Right lobe of liver (tissue), 4 donors: ENCODE measurements at regions not wholly inside any gene's neighbourhood (a gene's known extent, or its start where the extent isn't known, plus 50 kb on each side); places are given as distances from the start of the nearest gene placed in this dataset.
A peak's percentile ranks its signal among the peaks of the same experiment; 100 is the strongest.

ENCODE experiments used
- POLR2A ChIP-seq: fragments of 450-650 bp; IDR thresholded peaks from one replicate; pipeline ENCODE4 v1.6.1; 2017; ENCODE audit warnings: antibody characterized with exemption, mild to moderate bottlenecking
- TF ChIP-seq, protein P1 (sequence below), 4 donors: fragments of 200-600 bp in 3 of 4; fragments of 450-650 bp in 1 of 4; IDR thresholded peaks; one replicate each; pipeline versions ENCODE4 v1.5.1 to v1.8.0; 2016 to 2022; ENCODE audit warnings: antibody characterized with exemption in 4 of 4, mild to moderate bottlenecking in 2 of 4
- donor health status: DM: no; HTN: no; CAD: no.
- donor health status: DM: no; HTN: no; CAD: no.
- donor health status: DM: no; HTN: yes; CAD: no.

DNA sequence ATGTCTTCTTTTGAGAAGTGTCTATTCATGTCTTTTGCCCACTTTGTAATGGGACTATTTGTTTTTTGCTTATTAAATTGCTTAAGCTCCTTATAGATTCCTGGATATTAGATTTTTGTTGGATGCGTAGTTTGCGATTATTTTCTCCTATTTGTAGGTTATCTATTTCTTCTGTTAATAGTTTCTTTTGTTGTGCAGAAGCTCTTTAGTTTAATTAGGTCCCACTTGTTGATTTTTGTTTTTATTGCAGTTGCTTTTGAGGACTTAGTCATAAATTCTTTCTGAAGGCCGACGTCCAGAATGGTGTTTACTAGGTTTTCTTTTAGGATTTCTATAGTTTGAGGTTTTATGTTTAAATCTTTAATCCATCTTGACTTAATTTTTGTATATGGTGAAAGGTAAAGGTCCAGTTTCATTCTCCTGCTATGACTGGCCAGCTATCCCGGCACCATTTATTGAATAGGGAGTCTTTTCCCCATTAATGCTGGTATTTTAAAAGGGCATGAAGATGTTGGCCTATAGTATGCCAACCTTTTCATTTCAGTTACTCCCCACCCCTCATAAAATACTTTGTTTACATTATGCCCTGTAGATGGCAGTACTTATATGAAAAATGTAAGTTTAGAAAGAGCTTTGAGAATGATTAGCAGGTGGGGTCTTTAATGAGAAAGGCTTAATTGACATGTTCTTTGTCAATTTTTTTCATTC lies 62.9 kb upstream of the PSMA6 start:
- TF ChIP-seq POLR2A: no peak
- TF ChIP-seq, protein P1, sequence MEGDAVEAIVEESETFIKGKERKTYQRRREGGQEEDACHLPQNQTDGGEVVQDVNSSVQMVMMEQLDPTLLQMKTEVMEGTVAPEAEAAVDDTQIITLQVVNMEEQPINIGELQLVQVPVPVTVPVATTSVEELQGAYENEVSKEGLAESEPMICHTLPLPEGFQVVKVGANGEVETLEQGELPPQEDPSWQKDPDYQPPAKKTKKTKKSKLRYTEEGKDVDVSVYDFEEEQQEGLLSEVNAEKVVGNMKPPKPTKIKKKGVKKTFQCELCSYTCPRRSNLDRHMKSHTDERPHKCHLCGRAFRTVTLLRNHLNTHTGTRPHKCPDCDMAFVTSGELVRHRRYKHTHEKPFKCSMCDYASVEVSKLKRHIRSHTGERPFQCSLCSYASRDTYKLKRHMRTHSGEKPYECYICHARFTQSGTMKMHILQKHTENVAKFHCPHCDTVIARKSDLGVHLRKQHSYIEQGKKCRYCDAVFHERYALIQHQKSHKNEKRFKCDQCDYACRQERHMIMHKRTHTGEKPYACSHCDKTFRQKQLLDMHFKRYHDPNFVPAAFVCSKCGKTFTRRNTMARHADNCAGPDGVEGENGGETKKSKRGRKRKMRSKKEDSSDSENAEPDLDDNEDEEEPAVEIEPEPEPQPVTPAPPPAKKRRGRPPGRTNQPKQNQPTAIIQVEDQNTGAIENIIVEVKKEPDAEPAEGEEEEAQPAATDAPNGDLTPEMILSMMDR (IDR thresholded peaks at IDR 0.05): peak; percentile 22 to 27 (median 22)
